UCSD-AML1 (cell line): ENCODE measurements at regions not wholly inside any gene's neighbourhood (a gene's known extent, or its start where the extent isn't known, plus 50 kb on each side); places are given as distances from the start of the nearest gene placed in this dataset.
"Not testable (repeated sequence)": the region's sequence is repeated elsewhere in the genome, so short reads cannot be mapped to it uniquely, and the experiment has no call there.

Experiments used
- DNase-seq: peaks from one replicate; lab custom pipeline; 2025; ENCODE audit not compliant: unreplicated experiment; lab: John Stamatoyannopoulos, UW

GRCh38 chr7:45401155-45401554, 173.0 kb upstream of the ADCY1 start:
- no peak for DNase-seq

GRCh38 chr7:45401851-45402250, 172.3 kb upstream of the ADCY1 start:
- DNase-seq, result no peak

- DNase-seq, result no peak
Observed at GRCh38 chr7:45402480-45403218, 171.5 kb upstream of the ADCY1 start.

- no peak for DNase-seq
Observed at GRCh38 chr7:45404622-45405021, 169.5 kb upstream of the ADCY1 start.

GRCh38 chr7:45407730-45408408, 166.3 kb upstream of the ADCY1 start:
- DNase-seq, result no peak

- DNase-seq, result no peak
Observed at GRCh38 chr7:45408409-45408737, 165.8 kb upstream of the ADCY1 start.

GRCh38 chr7:45410893-45411292, 163.3 kb upstream of the ADCY1 start:
- DNase-seq, result no peak

GRCh38 chr7:45413419-45413818, 160.7 kb upstream of the ADCY1 start:
- no peak for DNase-seq

- DNase-seq, result no peak
Observed at GRCh38 chr7:45414226-45414625, 159.9 kb upstream of the ADCY1 start.

- DNase-seq, result no peak
Observed at GRCh38 chr7:45415265-45415664, 158.9 kb upstream of the ADCY1 start.

- DNase-seq, result no peak
Observed at GRCh38 chr7:45416846-45417245, 157.3 kb upstream of the ADCY1 start.

GRCh38 chr7:45417268-45417667, 156.9 kb upstream of the ADCY1 start:
- no peak for DNase-seq

GRCh38 chr7:45417735-45418134, 156.4 kb upstream of the ADCY1 start:
- no peak for DNase-seq

GRCh38 chr7:45420843-45421495, 153.2 kb upstream of the ADCY1 start:
- no peak for DNase-seq

GRCh38 chr7:45421806-45422205, 152.4 kb upstream of the ADCY1 start:
- DNase-seq, result no peak

- no peak for DNase-seq
Observed at GRCh38 chr7:45430397-45430796, 143.8 kb upstream of the ADCY1 start.

GRCh38 chr7:45434167-45434784, 139.9 kb upstream of the ADCY1 start:
- no peak for DNase-seq

GRCh38 chr7:45435131-45435530, 139.0 kb upstream of the ADCY1 start:
- DNase-seq, result no peak

- DNase-seq, result no peak
Observed at GRCh38 chr7:45435846-45436245, 138.3 kb upstream of the ADCY1 start.

- not testable (repeated sequence) for DNase-seq
Observed at GRCh38 chr7:45440776-45441175, 133.4 kb upstream of the ADCY1 start.

GRCh38 chr7:45443263-45443662, 130.9 kb upstream of the ADCY1 start:
- DNase-seq, result no peak
